ENCODE measurements at regions not wholly inside any gene's neighbourhood (a gene's known extent, or its start where the extent isn't known, plus 50 kb on each side); places are given as distances from the start of the nearest gene placed in this dataset.

DNA sequence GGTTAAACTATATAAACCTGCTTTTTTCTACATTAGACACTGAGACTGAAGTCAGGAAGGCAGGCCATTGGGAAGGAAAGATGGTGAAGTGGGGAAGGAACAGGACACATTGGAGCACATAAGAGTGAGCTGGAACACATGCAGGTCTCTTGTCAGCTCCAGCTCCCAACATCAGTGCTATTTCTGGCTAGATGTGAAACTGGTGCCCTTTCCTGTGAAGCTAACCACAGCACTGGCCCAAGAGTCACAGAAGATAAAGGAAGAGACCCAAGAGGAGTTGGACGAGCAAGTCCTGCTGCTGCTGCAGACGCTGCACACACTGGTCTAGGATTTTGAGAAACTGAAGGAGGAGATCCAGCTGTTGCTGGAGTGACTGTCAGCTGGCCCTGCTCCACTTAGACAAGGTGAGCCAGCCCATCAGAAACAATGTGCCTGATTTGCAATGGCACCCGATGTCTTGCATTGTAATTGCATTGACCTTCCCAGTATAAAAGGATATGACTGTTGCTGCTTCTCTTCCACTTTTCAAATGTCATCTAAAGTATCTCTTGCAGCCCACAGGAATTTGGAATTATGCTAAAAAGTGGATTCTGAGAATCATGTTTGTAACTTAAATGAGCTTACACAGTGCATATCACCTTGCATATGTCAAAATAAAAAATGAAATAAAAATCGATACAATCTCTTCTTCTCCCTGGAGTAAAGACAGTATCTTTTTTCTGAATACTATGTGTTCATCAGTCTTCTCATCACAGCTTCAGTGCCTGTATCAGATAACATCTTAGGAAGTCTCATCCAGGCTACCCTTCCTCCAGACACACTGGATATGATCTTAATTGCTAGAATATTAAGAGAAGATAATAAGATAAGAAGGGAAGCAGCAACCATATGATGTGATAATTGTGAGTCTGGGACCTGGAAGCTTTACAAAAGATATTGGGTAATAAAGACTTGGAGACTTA, 230.7 kb upstream of the SPRY2 start:
- TF ChIP-seq POLR2AphosphoS5 (IDR thresholded peaks at IDR 0.05; ENCODE audit: borderline replicate concordance, low read depth, low read length) (no peak), EZH2 (IDR thresholded peaks at IDR 0.05) (no peak), FOXP2 (optimal IDR thresholded peaks at IDR 0.05; ENCODE audit: control extremely low read depth, extremely low read length, insufficient read depth) (no peak)

Measured in SK-N-MC (cell line).